T47D (cell line): ENCODE measurements at regions not wholly inside any gene's neighbourhood (a gene's known extent, or its start where the extent isn't known, plus 50 kb on each side); places are given as distances from the start of the nearest gene placed in this dataset.

Experiments used
- DNase-seq, 2 experiments: peaks; one replicate each; pipeline versions ENCODE4 v3.0.0 to v3.0.0-alpha.2; 2011 to 2012; ENCODE audit warnings: low read depth in 1 of 2, low spot score in 1 of 2
- JUND ChIP-seq: IDR thresholded peaks from 2 replicates; pipeline ENCODE4 v1.6.1; 2012; ENCODE audit warnings: low read depth
- in situ Hi-C: cut with HindIII; loops from 2 replicates; pipeline ENCODE4 v1.10.0; 2016; ENCODE audit warnings: low sequenced_read_pairs, low pct_unique_long_range_greater_than_20kb

DNA sequence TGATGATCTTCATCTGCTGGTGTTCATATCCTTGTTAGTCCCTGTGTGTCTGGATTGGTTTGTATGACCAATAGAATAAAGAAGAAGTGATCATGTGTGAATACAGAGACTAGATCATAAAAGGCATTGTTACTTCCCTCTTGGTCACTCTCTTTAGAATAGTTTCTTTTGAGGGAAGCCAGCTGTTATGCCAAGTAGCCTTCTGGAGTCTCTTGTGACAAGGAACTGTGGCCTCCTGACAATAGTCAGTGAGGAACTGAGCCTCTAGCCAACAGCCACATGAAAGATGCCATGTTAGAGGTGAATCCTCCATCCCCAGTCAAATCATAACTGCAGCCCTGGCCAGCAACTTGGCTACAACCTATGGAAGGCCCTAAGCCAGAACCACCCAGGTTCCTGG lies 63.0 kb upstream of the SMAD3 start:
- in situ Hi-C loops = no loop called here
- no peak for TF ChIP-seq JUND
- DNase-seq = no peak

DNA sequence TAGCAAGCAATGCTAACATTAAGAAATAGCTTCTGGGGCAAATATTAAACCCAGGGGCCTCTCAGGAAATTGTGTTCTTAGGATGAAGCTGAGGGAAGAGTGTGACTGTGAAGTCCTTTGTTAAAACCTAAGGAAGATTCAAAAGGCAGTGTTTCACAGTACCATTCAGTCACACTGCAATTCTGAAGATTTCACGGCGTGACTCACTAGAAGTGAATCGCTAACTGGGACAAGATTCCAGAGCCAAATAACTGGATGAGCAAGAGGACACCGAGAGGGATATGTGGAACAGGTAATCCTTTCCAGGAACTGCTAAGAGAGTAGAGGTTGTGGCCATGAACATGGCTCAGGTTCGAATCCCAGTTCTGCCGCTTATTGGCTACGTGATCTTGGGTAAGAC lies 61.8 kb upstream of the SMAD3 start:
- in situ Hi-C loops = no loop called here
- no peak for TF ChIP-seq JUND
- DNase-seq = no peak

DNA sequence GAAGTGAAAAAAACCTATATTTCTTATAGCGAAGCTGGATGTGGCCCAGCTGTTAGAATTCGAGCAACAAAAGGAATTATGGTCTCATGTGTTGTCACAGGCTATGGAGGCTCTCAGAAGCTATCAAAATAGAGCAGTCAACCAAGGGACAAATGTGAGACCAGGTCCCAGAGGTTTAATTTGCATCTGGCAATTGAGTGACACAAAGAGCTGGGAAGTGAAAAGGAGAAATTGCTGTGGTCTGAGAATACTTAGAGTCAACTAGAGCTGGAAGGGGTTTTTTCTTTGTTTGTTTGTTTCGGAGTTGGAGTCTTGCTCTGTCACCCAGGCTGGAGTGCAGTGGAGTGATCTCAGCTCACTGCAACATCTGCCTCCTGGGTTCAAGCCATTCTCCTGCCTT lies 61.3 kb upstream of the SMAD3 start:
- in situ Hi-C loops = no loop called here
- DNase-seq = no peak

DNA sequence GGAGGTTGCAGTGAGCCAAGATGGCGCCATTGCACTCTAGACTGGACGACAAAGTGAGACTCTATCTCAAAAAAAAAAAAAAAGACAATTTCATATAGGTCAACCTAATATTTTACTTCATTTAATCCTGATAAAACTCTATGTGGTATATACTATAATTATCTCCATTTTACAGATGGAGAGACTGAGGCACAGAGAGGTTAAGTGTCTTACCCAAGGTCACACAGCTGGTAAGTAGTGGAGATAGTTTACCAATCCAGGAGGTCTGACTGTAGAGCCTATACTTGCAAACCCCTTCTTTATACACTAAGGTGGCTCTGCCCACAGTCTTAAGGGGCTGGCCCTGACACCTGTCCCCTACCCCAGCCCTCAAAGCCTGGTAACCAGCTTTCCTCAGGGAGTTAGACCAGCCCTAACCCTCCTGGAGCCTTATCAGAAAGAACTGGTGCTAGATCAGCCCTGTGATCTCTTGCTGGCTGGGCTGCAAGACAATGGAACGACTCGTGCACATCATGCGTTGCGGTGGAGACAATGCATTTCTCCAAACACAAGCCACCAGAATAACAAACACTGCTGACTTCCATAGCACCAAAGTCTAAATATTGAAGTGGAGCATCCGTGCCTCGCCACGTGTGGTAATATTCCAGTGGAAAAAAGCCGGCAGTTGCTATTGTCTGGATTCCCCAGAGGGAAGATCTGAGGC lies 60.0 kb upstream of the SMAD3 start:
- in situ Hi-C loops = no loop called here
- no peak for TF ChIP-seq JUND
- no peak for DNase-seq

More for the DNA sequence above, 61.3 kb upstream of the SMAD3 start:
- TF ChIP-seq JUND = no peak

DNA sequence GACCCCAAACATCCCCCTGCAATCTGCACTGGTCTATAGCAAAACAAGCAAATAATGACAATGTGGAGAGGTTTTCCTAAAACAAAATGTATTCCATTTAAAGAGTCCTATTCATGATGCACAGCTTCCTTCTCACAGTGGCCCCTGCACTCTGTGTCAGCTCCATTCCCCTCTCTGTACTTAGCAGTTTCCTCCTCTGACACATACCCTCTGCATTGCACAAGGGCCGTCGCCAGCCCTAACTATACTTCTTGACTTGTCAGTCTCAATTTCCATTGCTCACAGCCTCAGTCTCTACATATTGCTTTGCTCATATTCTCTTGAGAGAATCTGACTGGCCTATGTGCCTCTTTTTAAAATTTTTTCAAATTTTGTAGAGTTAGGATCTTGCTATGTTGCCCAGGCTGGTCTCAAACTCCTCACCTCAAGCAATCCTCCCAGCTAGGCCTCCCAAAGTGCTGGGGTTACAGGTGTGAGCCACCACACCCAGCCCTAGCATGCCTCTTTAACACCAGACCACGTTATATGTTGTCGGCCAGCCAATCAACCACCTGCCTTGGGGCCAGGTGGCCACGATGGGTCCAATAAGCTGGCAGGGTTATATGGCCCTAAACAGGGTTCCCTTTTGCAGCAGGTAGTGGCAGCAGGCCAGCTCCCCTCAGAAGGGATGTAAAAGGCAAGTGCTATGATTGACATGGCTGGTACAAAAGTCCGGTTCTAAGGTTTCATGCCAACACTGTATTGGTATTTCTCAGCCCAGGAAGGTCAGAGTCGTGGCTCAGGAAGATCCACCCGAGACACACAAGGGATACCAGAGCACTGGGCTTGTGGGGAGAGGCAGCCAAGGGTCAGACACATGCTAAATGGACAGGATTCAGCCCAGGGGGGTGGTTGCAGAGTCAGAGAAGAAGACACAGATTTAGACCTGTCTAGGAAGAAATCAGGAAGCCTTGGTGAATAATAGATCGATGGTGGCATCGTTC lies 59.0 kb upstream of the SMAD3 start:
- TF ChIP-seq JUND = no peak
- no peak for DNase-seq
- in situ Hi-C loops = no loop called here

DNA sequence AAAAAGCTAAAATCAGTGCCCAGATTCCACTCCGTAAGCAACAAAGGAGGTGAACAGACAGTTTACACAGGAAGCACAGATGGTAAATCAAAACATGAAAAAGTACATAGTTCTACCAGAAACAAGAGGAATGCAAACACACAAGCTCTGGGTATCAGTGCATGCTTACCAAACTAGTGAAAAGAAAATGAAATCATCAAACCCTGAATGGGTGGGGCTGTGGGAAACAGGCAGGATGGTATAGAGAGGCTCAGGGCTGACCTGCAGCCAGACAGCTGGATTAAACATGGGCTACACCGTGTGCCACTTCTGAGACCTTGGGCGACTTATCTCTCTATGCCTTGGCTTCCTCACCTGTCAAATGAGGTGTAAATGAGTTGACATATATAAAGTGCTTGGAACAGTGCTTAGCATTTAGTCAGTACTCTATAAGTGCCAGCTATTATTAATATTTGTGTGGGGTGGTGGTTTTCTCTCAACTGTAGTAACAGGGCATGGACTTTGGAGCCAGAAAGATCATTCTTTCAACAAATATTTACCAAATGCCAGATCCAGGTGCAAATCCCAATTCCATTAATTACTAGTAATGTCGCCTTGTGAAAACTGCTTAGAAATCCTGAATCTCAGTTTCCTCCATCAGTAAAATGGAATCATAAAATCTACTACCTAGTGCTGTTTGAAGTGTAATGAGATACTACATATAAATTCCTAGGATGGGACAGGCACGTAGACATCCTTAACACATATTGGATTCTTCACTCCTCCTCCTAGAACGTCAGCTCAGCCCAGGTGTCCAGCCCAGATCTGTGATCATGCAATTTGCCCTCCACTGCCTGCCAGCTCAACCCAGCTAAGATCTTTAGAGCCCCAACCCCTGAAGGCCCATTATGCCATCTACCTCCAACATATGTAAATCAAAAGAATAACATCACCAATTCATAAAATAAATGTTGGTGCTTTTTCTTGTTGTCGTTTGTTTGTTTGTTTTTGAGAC lies 55.5 kb upstream of the SMAD3 start:
- in situ Hi-C loops = no loop called here
- no peak for TF ChIP-seq JUND
- no peak for DNase-seq

DNA sequence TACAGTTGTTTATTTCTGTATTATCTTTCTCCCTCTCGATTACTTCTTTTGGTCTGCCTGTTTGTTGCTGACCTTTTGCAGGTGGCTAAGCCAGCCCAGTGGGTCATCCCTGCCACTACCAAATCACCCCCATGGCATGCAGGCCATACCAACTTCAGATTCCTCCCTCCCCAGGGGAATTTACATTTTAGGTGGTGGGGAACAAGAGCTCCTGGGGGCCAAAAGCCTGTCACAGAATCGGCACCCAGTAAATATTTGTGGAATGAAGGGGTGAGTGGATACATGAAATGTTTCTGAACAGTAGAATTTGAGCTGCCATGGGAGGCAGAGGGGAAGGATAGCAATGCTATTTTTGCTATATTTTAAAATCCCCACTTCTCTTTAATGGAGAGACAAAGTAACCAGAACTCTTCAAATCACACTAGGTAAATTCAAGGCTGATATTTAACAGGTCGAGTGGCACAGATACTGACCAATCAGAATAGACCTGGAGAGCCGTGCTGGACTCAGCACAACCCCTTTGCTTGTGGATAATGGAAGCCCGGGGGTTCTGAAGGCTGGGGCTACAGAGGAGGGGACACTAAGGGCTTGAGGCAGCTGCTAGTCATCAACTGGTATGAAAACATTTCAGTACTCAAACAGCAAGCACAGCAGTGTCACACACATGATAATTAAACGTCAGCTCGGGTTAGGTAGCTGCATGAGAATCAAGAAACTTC lies 54.3 kb upstream of the SMAD3 start:
- no peak for TF ChIP-seq JUND
- DNase-seq = peak in 1 of 2 experiments; percentile 25
- in situ Hi-C loops = no loop called here

DNA sequence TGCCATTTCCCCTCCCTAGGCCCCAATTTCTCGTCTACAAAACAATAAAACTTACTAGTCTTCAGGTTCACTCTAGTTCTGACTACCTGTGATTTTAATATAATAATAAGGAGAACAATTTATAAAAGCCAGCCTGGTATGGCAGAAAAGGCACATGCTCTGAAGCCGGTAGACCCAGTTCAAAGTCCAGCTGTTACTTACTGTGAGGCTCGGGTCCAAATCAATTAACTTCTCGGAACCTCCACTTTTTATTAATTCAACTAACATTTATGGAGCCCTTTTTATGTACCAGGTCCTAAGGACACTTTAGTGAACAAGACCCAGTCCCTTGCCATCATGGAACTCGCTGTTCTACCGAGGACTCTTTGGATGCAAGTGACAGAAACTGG lies 53.8 kb upstream of the SMAD3 start:
- DNase-seq = no peak
- in situ Hi-C loops = no loop called here
- TF ChIP-seq JUND = no peak

DNA sequence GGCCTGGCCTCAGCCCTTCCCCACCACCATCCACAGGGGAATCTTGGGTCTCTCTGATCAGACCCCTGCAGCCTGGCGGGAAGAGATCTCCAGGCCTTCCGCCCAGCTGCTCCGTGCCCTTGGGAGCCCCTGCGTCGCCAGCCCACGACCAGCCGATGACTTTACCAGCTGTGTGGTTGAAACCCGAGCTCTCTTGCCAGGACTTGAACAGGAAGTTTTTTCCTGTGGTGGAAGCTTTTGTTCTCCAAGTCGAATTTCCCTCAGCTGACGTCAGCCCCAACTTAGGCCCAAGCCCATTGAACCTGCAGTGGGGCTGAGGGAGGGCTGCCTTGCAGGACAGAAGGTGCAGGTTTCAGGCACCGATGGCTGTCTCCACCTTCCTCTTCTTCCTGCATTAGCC lies 51.7 kb upstream of the SMAD3 start:
- in situ Hi-C loops = no loop called here
- no peak for DNase-seq
- no peak for TF ChIP-seq JUND
